ENCODE measurements at regions not wholly inside any gene's neighbourhood (a gene's known extent, or its start where the extent isn't known, plus 50 kb on each side); places are given as distances from the start of the nearest gene placed in this dataset.
"Not testable (repeated sequence)": the region's sequence is repeated elsewhere in the genome, so short reads cannot be mapped to it uniquely, and the experiment has no call there.

DNA sequence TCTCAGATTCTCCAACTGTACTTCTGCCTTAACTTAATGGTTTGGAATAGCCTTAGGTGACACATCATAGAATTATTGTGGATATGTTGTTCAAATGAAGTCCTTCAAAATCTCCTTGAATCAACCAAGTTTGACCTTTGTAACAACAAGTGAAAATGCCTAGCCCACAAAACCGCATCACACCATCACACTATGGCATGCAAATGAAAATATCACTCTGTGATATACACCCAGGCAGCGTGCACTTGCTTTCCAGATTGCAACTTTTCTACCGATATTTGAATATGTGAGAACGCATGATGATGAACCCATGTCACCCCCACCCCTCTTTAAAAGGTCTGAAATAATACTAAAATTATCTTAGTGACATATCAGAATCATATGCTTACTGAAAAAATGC lies 656.7 kb downstream of the GABRG1 start:
- H3K4me3 ChIP-seq (ENCODE audit: low read length in 2 of 2), result no peak overlapping the region
- H3K27me3 ChIP-seq (ENCODE audit: control insufficient read depth in 2 of 2, insufficient read depth in 2 of 2, low read length in 2 of 2), result no peaks in the 10 kb centered on the region
- H3K27ac ChIP-seq (ENCODE audit: low read depth in 2 of 2, low read length in 2 of 2), result no peak overlapping the region
- H3K4me1 ChIP-seq (ENCODE audit: control insufficient read depth in 2 of 2, insufficient read depth in 2 of 2, low read length in 2 of 2), result no peaks in the 10 kb centered on the region
- H3K9me3 ChIP-seq (ENCODE audit: control insufficient read depth in 2 of 2, low read length in 2 of 2), result no peaks in the 10 kb centered on the region
- H3K36me3 ChIP-seq (ENCODE audit: control insufficient read depth in 2 of 2, insufficient read depth in 2 of 2, low read length in 2 of 2), result no peaks in the 10 kb centered on the region
- no peak overlapping the region for H3K9ac ChIP-seq (ENCODE audit: low read depth in 1 of 2, low read length in 2 of 2)

DNA sequence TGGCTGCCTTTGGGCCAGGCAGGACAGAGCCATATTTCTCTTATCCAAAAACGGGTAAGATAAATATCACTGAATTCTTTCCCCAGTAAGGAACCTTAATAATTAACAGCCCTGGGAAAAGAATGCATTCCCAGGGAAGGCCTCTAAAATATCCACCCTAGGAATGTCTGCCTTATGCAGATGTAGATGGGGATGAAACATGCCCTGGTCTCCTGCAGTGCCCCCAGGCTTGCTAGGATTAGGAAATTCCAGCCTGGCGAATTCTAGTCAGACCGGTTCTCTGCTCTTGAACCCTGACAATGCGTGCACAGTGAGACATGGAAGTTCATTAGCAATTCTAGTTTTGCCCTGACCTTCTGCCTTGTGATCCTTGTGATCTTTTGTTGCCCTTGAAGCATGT lies 663.7 kb downstream of the GABRG1 start:
- not testable (repeated sequence) for H3K4me1 ChIP-seq (ENCODE audit: control insufficient read depth in 2 of 2, insufficient read depth in 2 of 2, low read length in 2 of 2); H3K9ac ChIP-seq (ENCODE audit: low read depth in 1 of 2, low read length in 2 of 2); H3K9me3 ChIP-seq (ENCODE audit: control insufficient read depth in 2 of 2, low read length in 2 of 2); H3K27me3 ChIP-seq (ENCODE audit: control insufficient read depth in 2 of 2, insufficient read depth in 2 of 2, low read length in 2 of 2); H3K27ac ChIP-seq (ENCODE audit: low read depth in 2 of 2, low read length in 2 of 2); H3K4me3 ChIP-seq (ENCODE audit: low read length in 2 of 2); H3K36me3 ChIP-seq (ENCODE audit: control insufficient read depth in 2 of 2, insufficient read depth in 2 of 2, low read length in 2 of 2)

DNA sequence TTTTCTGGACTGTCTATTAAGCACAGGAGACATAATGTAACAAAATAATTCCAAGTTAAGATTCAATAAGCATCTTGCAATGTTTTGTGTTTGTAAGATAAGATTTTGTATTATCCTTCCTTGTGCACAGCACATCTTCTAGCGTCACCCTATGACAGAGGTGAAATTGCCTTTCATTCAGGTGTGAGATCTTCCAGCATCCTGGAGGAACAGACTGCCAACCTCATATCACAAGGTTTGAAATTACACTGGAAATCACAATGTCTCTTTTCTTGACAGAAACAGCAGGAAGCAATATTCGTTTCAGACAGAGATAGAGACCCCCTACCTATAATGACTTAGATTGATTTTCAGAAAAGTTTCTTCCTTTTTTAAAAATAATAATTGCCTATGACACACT lies 668.6 kb downstream of the GABRG1 start:
- H3K9ac ChIP-seq (ENCODE audit: low read depth in 1 of 2, low read length in 2 of 2), result no peak overlapping the region
- H3K27ac ChIP-seq (ENCODE audit: low read depth in 2 of 2, low read length in 2 of 2), result no peak overlapping the region
- no peaks in the 10 kb centered on the region for H3K9me3 ChIP-seq (ENCODE audit: control insufficient read depth in 2 of 2, low read length in 2 of 2)
- no peaks in the 10 kb centered on the region for H3K4me1 ChIP-seq (ENCODE audit: control insufficient read depth in 2 of 2, insufficient read depth in 2 of 2, low read length in 2 of 2)
- H3K27me3 ChIP-seq (ENCODE audit: control insufficient read depth in 2 of 2, insufficient read depth in 2 of 2, low read length in 2 of 2), result no peaks in the 10 kb centered on the region
- no peak overlapping the region for H3K4me3 ChIP-seq (ENCODE audit: low read length in 2 of 2)
- H3K36me3 ChIP-seq (ENCODE audit: control insufficient read depth in 2 of 2, insufficient read depth in 2 of 2, low read length in 2 of 2), result no peaks in the 10 kb centered on the region

DNA sequence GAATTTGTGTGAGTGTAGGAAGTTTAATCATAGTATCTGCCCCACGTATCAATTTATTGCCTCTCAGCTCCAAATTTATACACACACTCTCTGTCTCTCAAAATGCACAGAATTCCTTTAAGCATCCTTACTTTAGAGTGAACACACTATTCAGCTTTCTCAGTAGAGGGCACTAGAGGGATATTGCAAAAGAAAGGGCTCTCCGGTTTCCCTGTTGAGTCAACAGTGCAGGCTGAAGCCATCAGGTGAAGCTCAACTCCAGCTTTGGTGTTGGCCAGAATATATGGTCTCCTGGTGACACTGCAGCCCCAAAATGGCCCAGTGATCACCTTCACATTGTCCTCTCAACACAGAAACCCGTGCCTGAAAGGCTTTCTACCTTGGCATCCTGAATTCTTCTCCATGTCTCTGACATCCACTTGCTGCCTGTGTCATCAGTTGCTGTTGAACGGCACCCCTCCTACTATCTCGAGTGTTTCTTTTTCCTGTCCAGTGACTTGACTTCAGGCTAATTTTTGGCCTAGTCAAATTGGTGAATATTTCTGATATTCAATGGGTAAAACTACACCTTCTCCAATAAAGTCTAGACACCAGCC lies 670.5 kb downstream of the GABRG1 start:
- no peaks in the 10 kb centered on the region for H3K9me3 ChIP-seq (ENCODE audit: control insufficient read depth in 2 of 2, low read length in 2 of 2)
- H3K9ac ChIP-seq (ENCODE audit: low read depth in 1 of 2, low read length in 2 of 2), result no peak overlapping the region
- no peaks in the 10 kb centered on the region for H3K27me3 ChIP-seq (ENCODE audit: control insufficient read depth in 2 of 2, insufficient read depth in 2 of 2, low read length in 2 of 2)
- H3K27ac ChIP-seq (ENCODE audit: low read depth in 2 of 2, low read length in 2 of 2), result no peak overlapping the region
- H3K36me3 ChIP-seq (ENCODE audit: control insufficient read depth in 2 of 2, insufficient read depth in 2 of 2, low read length in 2 of 2), result no peaks in the 10 kb centered on the region
- no peaks in the 10 kb centered on the region for H3K4me1 ChIP-seq (ENCODE audit: control insufficient read depth in 2 of 2, insufficient read depth in 2 of 2, low read length in 2 of 2)
- no peak overlapping the region for H3K4me3 ChIP-seq (ENCODE audit: low read length in 2 of 2)

DNA sequence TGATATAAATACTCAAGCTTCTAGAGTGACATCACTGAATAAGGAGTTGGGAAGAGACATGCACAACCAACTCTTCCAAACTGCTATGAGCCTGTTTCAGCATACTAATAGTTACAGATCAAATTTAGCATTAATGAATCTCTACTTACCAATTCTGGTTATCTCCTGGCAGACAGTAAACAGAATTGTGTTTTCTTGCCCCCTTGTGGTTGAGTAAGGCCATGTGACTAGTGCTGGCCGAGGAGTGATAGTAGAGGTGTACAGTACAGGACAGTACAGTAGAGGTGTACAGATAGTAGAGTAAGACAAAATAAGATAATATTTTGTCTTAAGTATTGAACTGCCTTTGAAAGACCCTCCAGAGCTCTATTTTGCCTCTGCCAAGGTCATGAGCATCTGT lies 681.4 kb downstream of the GABRG1 start:
- Histone ChIP-seq H3K9me3 (ENCODE audit: control insufficient read depth in 2 of 2, low read length in 2 of 2) (no peaks in the 10 kb centered on the region), H3K27ac (ENCODE audit: low read depth in 2 of 2, low read length in 2 of 2) (no peak overlapping the region), H3K4me3 (ENCODE audit: low read length in 2 of 2) (no peak overlapping the region), H3K4me1 (ENCODE audit: control insufficient read depth in 2 of 2, insufficient read depth in 2 of 2, low read length in 2 of 2) (no peaks in the 10 kb centered on the region), H3K27me3 (ENCODE audit: control insufficient read depth in 2 of 2, insufficient read depth in 2 of 2, low read length in 2 of 2) (no peaks in the 10 kb centered on the region), H3K9ac (ENCODE audit: low read depth in 1 of 2, low read length in 2 of 2) (no peak overlapping the region), H3K36me3 (ENCODE audit: control insufficient read depth in 2 of 2, insufficient read depth in 2 of 2, low read length in 2 of 2) (no peaks in the 10 kb centered on the region)

DNA sequence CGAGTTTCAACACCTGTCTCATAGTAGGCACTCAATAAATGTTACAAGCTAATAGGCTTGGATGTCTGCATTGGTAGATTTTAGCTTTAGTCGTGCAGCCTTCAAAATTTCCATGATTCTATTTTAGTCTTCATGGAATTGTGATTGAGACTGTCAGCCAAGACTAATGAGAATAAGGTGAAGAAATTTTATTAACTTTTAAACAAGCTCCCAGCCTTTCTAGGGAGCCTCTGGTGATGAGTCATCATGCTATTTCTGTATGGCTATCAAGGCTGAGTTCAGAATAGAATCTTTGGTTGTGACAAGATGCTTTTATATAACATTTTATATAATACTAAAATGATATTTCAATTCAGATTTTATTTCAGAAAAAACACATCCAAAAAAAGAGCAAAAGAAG lies 685.8 kb downstream of the GABRG1 start:
- Histone ChIP-seq H3K4me3 (ENCODE audit: low read length in 2 of 2) (no peak overlapping the region), H3K27me3 (ENCODE audit: control insufficient read depth in 2 of 2, insufficient read depth in 2 of 2, low read length in 2 of 2) (no peaks in the 10 kb centered on the region), H3K9me3 (ENCODE audit: control insufficient read depth in 2 of 2, low read length in 2 of 2) (no peaks in the 10 kb centered on the region), H3K36me3 (ENCODE audit: control insufficient read depth in 2 of 2, insufficient read depth in 2 of 2, low read length in 2 of 2) (no peaks in the 10 kb centered on the region), H3K9ac (ENCODE audit: low read depth in 1 of 2, low read length in 2 of 2) (no peak overlapping the region), H3K27ac (ENCODE audit: low read depth in 2 of 2, low read length in 2 of 2) (no peak overlapping the region), H3K4me1 (ENCODE audit: control insufficient read depth in 2 of 2, insufficient read depth in 2 of 2, low read length in 2 of 2) (no peaks in the 10 kb centered on the region)

DNA sequence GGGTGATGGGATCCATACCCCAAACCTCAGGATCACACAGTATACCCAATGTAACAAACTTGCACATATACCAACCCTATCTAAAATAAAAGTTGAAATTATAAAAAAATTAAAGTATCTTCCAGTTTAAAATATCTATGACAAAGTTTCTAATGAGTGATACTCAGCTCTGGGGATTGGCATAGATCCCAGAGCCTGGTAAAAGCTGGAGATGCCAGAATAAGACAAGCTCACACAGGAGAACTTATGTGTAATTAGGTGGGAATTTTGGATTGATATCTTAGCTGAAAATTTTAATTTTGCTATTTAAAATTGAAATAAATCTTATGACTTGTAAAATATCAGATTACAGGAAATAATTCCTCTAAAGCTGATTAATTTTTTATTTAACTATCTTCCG lies 686.5 kb downstream of the GABRG1 start:
- H3K27ac ChIP-seq (ENCODE audit: low read depth in 2 of 2, low read length in 2 of 2), result no peak overlapping the region

DNA sequence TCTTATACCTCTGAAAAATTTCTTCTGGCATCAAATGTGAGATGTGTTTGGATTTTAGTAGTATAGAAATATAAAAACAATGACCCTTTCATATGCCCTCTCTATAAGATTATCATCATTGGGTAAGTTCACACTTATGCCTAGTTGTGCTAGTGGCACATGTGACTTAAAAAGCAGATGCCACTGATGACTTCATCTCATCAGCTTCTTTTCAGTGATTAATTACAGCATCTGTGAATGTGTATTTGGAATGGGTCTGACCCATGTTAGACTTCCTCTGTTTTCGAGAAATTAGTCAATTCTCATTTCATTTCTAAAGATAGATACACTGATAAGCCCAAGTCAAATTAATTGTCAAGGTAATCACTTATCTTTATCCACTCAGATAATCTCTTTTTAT lies 698.7 kb downstream of the GABRG1 start:
- Histone ChIP-seq H3K36me3 (ENCODE audit: control insufficient read depth in 2 of 2, insufficient read depth in 2 of 2, low read length in 2 of 2) (no peaks in the 10 kb centered on the region), H3K9me3 (ENCODE audit: control insufficient read depth in 2 of 2, low read length in 2 of 2) (no peaks in the 10 kb centered on the region), H3K27me3 (ENCODE audit: control insufficient read depth in 2 of 2, insufficient read depth in 2 of 2, low read length in 2 of 2) (no peaks in the 10 kb centered on the region), H3K9ac (ENCODE audit: low read depth in 1 of 2, low read length in 2 of 2) (no peak overlapping the region), H3K4me1 (ENCODE audit: control insufficient read depth in 2 of 2, insufficient read depth in 2 of 2, low read length in 2 of 2) (no peaks in the 10 kb centered on the region), H3K27ac (ENCODE audit: low read depth in 2 of 2, low read length in 2 of 2) (no peak overlapping the region), H3K4me3 (ENCODE audit: low read length in 2 of 2) (no peak overlapping the region)

More for the DNA sequence above, 686.5 kb downstream of the GABRG1 start:
- Histone ChIP-seq H3K4me1 (ENCODE audit: control insufficient read depth in 2 of 2, insufficient read depth in 2 of 2, low read length in 2 of 2) (no peaks in the 10 kb centered on the region), H3K9ac (ENCODE audit: low read depth in 1 of 2, low read length in 2 of 2) (no peak overlapping the region), H3K36me3 (ENCODE audit: control insufficient read depth in 2 of 2, insufficient read depth in 2 of 2, low read length in 2 of 2) (no peaks in the 10 kb centered on the region), H3K9me3 (ENCODE audit: control insufficient read depth in 2 of 2, low read length in 2 of 2) (no peaks in the 10 kb centered on the region), H3K4me3 (ENCODE audit: low read length in 2 of 2) (no peak overlapping the region), H3K27me3 (ENCODE audit: control insufficient read depth in 2 of 2, insufficient read depth in 2 of 2, low read length in 2 of 2) (no peaks in the 10 kb centered on the region)

DNA sequence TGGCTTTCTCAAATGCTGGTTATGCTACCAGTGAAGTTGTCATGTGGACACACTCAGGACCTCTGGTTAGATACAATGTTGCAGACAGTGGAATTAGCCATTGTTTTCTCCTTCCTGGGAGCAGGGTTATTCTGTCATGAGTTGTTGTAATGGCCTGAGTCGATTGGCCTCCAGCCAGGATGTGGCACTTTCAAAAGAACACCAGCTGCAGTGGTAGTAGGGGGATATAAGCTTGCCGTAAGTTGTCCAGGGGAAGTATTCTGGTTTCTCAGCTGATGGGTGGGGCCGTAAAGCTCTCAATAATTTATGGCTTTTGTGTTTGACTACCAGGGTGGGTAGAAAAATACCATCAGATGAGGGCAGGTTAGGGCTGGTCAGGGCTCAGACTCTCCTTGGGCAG lies 697.5 kb upstream of the GNPDA2 start:
- H3K36me3 ChIP-seq (ENCODE audit: control insufficient read depth in 2 of 2, insufficient read depth in 2 of 2, low read length in 2 of 2), result no peaks in the 10 kb centered on the region
- no peak overlapping the region for H3K9ac ChIP-seq (ENCODE audit: low read depth in 1 of 2, low read length in 2 of 2)
- no peaks in the 10 kb centered on the region for H3K4me1 ChIP-seq (ENCODE audit: control insufficient read depth in 2 of 2, insufficient read depth in 2 of 2, low read length in 2 of 2)
- no peak overlapping the region for H3K27ac ChIP-seq (ENCODE audit: low read depth in 2 of 2, low read length in 2 of 2)
- H3K4me3 ChIP-seq (ENCODE audit: low read length in 2 of 2), result no peak overlapping the region
- no peaks in the 10 kb centered on the region for H3K27me3 ChIP-seq (ENCODE audit: control insufficient read depth in 2 of 2, insufficient read depth in 2 of 2, low read length in 2 of 2)
- no peaks in the 10 kb centered on the region for H3K9me3 ChIP-seq (ENCODE audit: control insufficient read depth in 2 of 2, low read length in 2 of 2)

DNA sequence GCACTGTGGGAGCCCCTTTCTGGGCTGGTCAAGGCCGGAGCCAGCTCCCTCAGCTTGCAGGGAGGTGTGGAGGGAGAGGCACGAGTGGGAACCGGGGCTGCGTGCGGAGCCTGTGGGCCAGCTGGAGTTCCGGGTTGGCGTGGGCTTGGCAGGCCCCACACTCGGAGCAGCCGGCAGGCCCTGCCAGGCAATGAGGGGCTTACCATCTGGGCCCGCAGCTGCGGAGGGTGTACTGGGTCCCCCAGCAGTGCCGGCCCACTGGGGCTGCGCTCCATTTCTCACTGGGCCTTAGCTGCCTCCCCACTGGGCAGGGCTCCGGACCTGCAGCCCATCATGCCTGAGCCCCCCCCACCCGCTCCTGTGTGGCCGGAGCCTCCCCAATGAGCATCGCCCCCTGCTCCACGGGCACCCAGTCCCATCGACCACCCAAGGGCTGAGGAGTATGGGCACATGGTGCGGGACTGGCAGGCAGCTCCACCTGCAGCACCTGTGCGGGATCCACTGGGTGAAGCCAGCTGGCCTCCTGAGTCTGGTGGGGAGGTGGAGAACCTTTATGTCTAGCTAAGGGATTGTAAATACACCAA lies 693.8 kb upstream of the GNPDA2 start:
- H3K9ac ChIP-seq (ENCODE audit: low read depth in 1 of 2, low read length in 2 of 2); H3K4me3 ChIP-seq (ENCODE audit: low read length in 2 of 2); H3K27me3 ChIP-seq (ENCODE audit: control insufficient read depth in 2 of 2, insufficient read depth in 2 of 2, low read length in 2 of 2); H3K9me3 ChIP-seq (ENCODE audit: control insufficient read depth in 2 of 2, low read length in 2 of 2); H3K4me1 ChIP-seq (ENCODE audit: control insufficient read depth in 2 of 2, insufficient read depth in 2 of 2, low read length in 2 of 2); H3K36me3 ChIP-seq (ENCODE audit: control insufficient read depth in 2 of 2, insufficient read depth in 2 of 2, low read length in 2 of 2); H3K27ac ChIP-seq (ENCODE audit: low read depth in 2 of 2, low read length in 2 of 2): not testable (repeated sequence)

All from mucosa of rectum (tissue), 2 donors.